Fibroblast of pulmonary artery (primary cell): ENCODE measurements at regions not wholly inside any gene's neighbourhood (a gene's known extent, or its start where the extent isn't known, plus 50 kb on each side); places are given as distances from the start of the nearest gene placed in this dataset.

Source experiments
- DNase-seq: peaks from one replicate; pipeline ENCODE4 v3.0.0-alpha.2; 2010; ENCODE audit warnings: low read depth
- H3K4me3 ChIP-seq: replicated peaks from 2 replicates; pipeline ENCODE4 v1.5.1; 2011; ENCODE audit warnings: low read depth, mild to moderate bottlenecking, control low read depth, low read length, moderate library complexity
- TF ChIP-seq, protein P1 (sequence below): IDR thresholded peaks from 2 replicates; pipeline ENCODE4 v1.5.1; 2011; ENCODE audit warnings: mild to moderate bottlenecking, control low read depth, low read length, inconsistent platforms; ENCODE audit errors: missing control alignments

- TF ChIP-seq, protein P1, sequence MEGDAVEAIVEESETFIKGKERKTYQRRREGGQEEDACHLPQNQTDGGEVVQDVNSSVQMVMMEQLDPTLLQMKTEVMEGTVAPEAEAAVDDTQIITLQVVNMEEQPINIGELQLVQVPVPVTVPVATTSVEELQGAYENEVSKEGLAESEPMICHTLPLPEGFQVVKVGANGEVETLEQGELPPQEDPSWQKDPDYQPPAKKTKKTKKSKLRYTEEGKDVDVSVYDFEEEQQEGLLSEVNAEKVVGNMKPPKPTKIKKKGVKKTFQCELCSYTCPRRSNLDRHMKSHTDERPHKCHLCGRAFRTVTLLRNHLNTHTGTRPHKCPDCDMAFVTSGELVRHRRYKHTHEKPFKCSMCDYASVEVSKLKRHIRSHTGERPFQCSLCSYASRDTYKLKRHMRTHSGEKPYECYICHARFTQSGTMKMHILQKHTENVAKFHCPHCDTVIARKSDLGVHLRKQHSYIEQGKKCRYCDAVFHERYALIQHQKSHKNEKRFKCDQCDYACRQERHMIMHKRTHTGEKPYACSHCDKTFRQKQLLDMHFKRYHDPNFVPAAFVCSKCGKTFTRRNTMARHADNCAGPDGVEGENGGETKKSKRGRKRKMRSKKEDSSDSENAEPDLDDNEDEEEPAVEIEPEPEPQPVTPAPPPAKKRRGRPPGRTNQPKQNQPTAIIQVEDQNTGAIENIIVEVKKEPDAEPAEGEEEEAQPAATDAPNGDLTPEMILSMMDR, result no peak
- no peak for DNase-seq
- H3K4me3 ChIP-seq, result no peak overlapping the region
Measured at GRCh38 chr1:83098791-83099190, 900.1 kb downstream of the TTLL7 start.

DNA sequence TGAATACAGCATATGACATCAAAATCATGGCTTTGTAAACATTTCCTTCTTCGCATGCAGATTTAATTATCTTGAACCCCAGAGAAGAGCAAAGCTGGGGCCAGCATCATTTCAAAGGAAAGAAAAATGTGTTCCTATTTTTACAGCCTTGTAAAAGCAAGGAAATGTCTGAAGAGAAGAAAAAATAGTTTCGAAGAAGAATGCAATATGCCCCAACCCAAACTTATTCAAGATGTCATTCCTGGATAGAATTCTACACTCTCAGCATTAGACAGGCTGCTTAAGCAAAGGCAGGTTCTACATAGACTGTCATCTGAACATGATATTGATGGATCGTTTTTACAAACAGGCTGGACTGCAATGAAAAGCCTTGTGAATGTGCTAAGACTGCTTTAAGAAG is 900.8 kb downstream of the TTLL7 start:
- TF ChIP-seq, protein P1, result no peak
- DNase-seq, result no peak
- no peak overlapping the region for H3K4me3 ChIP-seq

DNA sequence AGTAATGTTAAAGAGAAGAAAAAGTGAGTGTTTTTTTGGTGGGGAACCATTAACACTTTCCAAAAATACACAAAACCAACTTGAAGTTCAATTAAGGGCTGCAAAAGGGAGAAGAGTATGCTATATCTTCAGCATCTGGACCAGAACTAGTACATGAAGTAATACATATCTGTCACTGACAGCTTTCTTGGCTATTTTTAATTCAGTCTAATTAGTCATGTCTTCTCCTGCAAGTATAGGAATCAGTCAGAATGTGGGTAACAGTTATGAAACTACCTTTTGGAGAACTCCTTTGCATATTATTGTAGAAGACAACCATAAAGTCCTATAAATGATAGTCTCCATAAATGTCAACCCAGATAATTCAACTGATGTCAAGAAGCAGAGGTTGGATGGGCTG is 901.2 kb downstream of the TTLL7 start:
- TF ChIP-seq, protein P1, result no peak
- DNase-seq, result no peak
- no peak overlapping the region for H3K4me3 ChIP-seq

DNA sequence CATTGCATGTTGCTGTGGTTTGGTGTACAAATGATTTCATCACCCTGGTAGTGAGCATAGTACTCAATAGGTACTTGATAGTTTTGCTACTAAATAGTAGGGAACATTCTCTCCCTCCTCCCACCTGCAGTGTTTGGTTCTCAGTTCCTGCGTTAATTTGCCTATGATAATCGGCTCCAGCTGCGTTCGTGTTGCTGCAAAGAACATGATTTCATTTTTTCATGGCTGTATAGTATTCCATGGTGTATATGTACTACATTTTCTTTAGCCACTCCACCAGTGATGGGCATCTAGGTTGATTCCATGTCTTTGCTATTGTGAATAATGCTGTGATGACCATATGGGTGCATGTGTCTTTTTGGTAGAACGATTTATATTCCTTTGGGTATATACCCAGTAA is 903.4 kb downstream of the TTLL7 start:
- no peak for DNase-seq
- TF ChIP-seq, protein P1, result no peak
- H3K4me3 ChIP-seq, result no peak overlapping the region

DNA sequence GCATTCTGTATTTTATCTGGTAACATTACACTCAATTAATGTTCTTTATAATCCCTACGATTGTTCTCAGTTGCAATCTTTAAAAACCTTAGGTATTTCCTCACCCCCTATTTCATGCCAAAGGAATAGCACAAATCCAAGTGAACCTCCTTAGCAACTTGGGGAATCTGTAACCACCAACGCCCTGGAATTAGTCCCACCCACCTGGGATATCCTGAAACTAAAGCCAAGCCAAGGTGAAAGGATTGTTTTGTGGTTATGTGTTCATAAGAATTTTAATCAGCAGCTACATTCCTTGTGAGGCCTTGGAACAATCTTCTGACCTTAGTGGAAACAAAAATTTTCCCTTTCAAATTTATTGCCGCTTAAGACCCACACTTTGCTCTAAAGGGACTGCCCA is 908.7 kb downstream of the TTLL7 start:
- H3K4me3 ChIP-seq, result no peak overlapping the region
- TF ChIP-seq, protein P1, result no peak
- no peak for DNase-seq

GRCh38 chr1:83087851-83088250 is 911.1 kb downstream of the TTLL7 start:
- no peak for DNase-seq
- TF ChIP-seq, protein P1, result no peak

DNA sequence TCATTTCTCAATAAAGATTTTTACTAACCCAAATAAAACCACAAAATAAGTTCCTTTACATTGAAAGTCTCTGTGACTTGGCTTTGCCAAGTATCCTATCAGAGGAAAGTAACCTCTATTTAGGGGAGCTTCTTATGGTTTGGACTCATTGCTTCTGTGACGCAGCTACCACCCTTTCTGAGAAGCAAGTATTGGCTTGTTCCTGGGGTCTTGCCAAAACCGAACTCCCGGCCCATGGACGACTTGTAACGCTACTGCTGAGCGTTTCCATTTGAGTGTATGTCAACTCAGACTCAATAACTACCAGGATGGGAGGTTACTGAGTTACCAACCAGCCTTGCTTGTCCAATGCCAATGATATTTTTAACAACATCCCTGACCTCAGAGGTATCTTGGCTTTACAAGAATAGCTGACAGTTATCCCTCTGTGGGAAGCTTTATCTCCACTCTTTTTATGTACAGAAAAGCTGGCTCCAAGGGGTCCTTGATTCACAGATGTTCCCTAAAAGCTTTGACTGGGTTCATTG is 911.9 kb downstream of the TTLL7 start:
- no peak for DNase-seq
- TF ChIP-seq, protein P1, result no peak
- H3K4me3 ChIP-seq, result no peak overlapping the region

More at GRCh38 chr1:83087851-83088250, 911.1 kb downstream of the TTLL7 start:
- H3K4me3 ChIP-seq, result no peak overlapping the region
